HepG2 (cell line): ENCODE measurements at regions not wholly inside any gene's neighbourhood (a gene's known extent, or its start where the extent isn't known, plus 50 kb on each side); places are given as distances from the start of the nearest gene placed in this dataset.

ENCODE experiments used
- CHCHD3 ChIP-seq: sonication (generic); formaldehyde crosslinking; IDR thresholded peaks from 2 replicates; pipeline ENCODE4 v1.8.0; 2022; ENCODE audit warnings: mild to moderate bottlenecking, missing genetic modification reagents, moderate library complexity
- CHD2 ChIP-seq: IDR thresholded peaks from 2 replicates; pipeline ENCODE4 v1.6.1; 2011; ENCODE audit warnings: low read depth, low read length, improper control_type of control experiment
- ELF3 ChIP-seq: IDR thresholded peaks from 2 replicates; pipeline ENCODE4 v1.6.1; 2016; ENCODE audit warnings: missing genetic modification reagents, missing compliant biosample characterization
- FOXO4 ChIP-seq: sonication (generic); formaldehyde crosslinking; conservative IDR thresholded peaks from 2 replicates; pipeline ENCODE4 v1.8.1; 2023; ENCODE audit warnings: missing genetic modification reagents
- JUND ChIP-seq: sonication (generic); formaldehyde crosslinking; IDR thresholded peaks from 2 replicates; pipeline ENCODE4 v1.8.0; 2022; ENCODE audit warnings: mild to moderate bottlenecking, missing genetic modification reagents
- KDM6A ChIP-seq: IDR thresholded peaks from 2 replicates; pipeline ENCODE4 v1.6.1; 2016; ENCODE audit warnings: low read depth
- KMT2A ChIP-seq: sonication (generic); formaldehyde crosslinking; IDR thresholded peaks from 2 replicates; pipeline ENCODE4 v1.4.0; 2020; ENCODE audit warnings: missing genetic modification reagents
- KMT2B ChIP-seq: IDR thresholded peaks from 2 replicates; pipeline ENCODE4 v1.6.1; 2016; ENCODE audit warnings: missing genetic modification reagents, missing compliant biosample characterization
- NRL ChIP-seq: sonication (generic); formaldehyde crosslinking; IDR thresholded peaks from 2 replicates; pipeline ENCODE4 v1.5.0; 2020; ENCODE audit warnings: missing genetic modification reagents, mild to moderate bottlenecking, moderate library complexity, borderline replicate concordance
- PRDM10 ChIP-seq: sonication (generic); formaldehyde crosslinking; IDR thresholded peaks from 2 replicates; pipeline ENCODE4 v1.4.0; 2020; ENCODE audit warnings: low read depth, missing genetic modification reagents
- RFX5 ChIP-seq: IDR thresholded peaks from 2 replicates; pipeline ENCODE4 v1.6.1; 2011; ENCODE audit warnings: low read depth, low read length, improper control_type of control experiment
- SP5 ChIP-seq: IDR thresholded peaks from 2 replicates; pipeline ENCODE4 v1.6.1; 2016; ENCODE audit warnings: low read depth, borderline replicate concordance
- SRSF4 ChIP-seq: fragments of 200-400 bp; formaldehyde crosslinking; IDR thresholded peaks from one replicate; pipeline ENCODE4 v1.6.1; 2018; ENCODE audit warnings: mild to moderate bottlenecking, low read depth, low read length, moderate library complexity; ENCODE audit not compliant: poor library complexity, severe bottlenecking
- YEATS4 ChIP-seq: sonication (generic); formaldehyde crosslinking; IDR thresholded peaks from 2 replicates; pipeline ENCODE4 v1.4.0; 2020; ENCODE audit warnings: missing genetic modification reagents, borderline replicate concordance
- YY1 ChIP-seq: IDR thresholded peaks from 2 replicates; pipeline ENCODE4 v1.6.1; 2011; ENCODE audit warnings: low read length, low read depth, moderate library complexity, mild to moderate bottlenecking; ENCODE audit not compliant: insufficient read depth, insufficient replicate concordance
- ZBTB2 ChIP-seq: sonication (generic); formaldehyde crosslinking; IDR thresholded peaks from 2 replicates; pipeline ENCODE4 v1.8.0; 2022; ENCODE audit warnings: low read depth, missing genetic modification reagents
- ZFP36L1 ChIP-seq: sonication (generic); formaldehyde crosslinking; IDR thresholded peaks from 2 replicates; pipeline ENCODE4 v1.8.0; 2022; ENCODE audit warnings: mild to moderate bottlenecking, missing genetic modification reagents, moderate library complexity
- ZFYVE20 ChIP-seq: sonication (generic); formaldehyde crosslinking; IDR thresholded peaks from 2 replicates; pipeline ENCODE4 v1.8.0; 2023; ENCODE audit warnings: low read depth, mild to moderate bottlenecking, moderate library complexity, missing genetic modification reagents, borderline replicate concordance
- ZNF30 ChIP-seq: sonication (generic); formaldehyde crosslinking; IDR thresholded peaks from 2 replicates; pipeline ENCODE4 v1.5.0; 2020; ENCODE audit warnings: mild to moderate bottlenecking, missing genetic modification reagents
- ZNF350 ChIP-seq: sonication (generic); formaldehyde crosslinking; IDR thresholded peaks from 2 replicates; pipeline ENCODE4 v1.4.0; 2020; ENCODE audit warnings: mild to moderate bottlenecking, low read depth, missing genetic modification reagents, borderline replicate concordance
- ZSCAN22 ChIP-seq: sonication (generic); formaldehyde crosslinking; IDR thresholded peaks from 2 replicates; pipeline ENCODE4 v1.4.0; 2020; ENCODE audit warnings: mild to moderate bottlenecking, missing genetic modification reagents
- TF ChIP-seq, protein P1 (sequence below): fragments of 450-650 bp; IDR thresholded peaks from 2 replicates; pipeline ENCODE4 v1.6.1; 2017

- TF ChIP-seq RFX5 (no peak), ZBTB2 (CRISPR knock-in tag) (0 out of 2 replicates have a peak, but pooled peaks have one; percentile 45), ZNF30 (CRISPR knock-in tag) (no peak), PRDM10 (CRISPR knock-in tag) (no peak), ZNF350 (CRISPR knock-in tag) (peak; percentile 77), ZFYVE20 (CRISPR knock-in tag) (no peak), CHD2 (no peak), ZFP36L1 (CRISPR knock-in tag) (no peak), CHCHD3 (CRISPR knock-in tag) (no peak), ZSCAN22 (no peak), SRSF4 (no peak), FOXO4 (CRISPR knock-in tag) (no peak), SP5 (CRISPR knock-in tag) (peak; percentile 62; the same call in 1 of the 2 replicates), KMT2A (CRISPR knock-in tag) (no peak), YY1 (no peak), YEATS4 (CRISPR knock-in tag) (peak; percentile 88), KDM6A (CRISPR knock-in tag) (0 out of 2 replicates have a peak, but pooled peaks have one; percentile 23), ELF3 (CRISPR knock-in tag) (peak; percentile 50), JUND (CRISPR knock-in tag) (0 out of 2 replicates have a peak, but pooled peaks have one; percentile 38), NRL (no peak), KMT2B (CRISPR knock-in tag) (0 out of 2 replicates have a peak, but pooled peaks have one; percentile 47)
- TF ChIP-seq, protein P1, sequence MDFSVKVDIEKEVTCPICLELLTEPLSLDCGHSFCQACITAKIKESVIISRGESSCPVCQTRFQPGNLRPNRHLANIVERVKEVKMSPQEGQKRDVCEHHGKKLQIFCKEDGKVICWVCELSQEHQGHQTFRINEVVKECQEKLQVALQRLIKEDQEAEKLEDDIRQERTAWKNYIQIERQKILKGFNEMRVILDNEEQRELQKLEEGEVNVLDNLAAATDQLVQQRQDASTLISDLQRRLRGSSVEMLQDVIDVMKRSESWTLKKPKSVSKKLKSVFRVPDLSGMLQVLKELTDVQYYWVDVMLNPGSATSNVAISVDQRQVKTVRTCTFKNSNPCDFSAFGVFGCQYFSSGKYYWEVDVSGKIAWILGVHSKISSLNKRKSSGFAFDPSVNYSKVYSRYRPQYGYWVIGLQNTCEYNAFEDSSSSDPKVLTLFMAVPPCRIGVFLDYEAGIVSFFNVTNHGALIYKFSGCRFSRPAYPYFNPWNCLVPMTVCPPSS = no peak
These were observed 269.8 kb downstream of the SYK start (continued) for GRCh38 chr9:91071184-91071990.
